SK-N-SH (cell line): ENCODE measurements at regions not wholly inside any gene's neighbourhood (a gene's known extent, or its start where the extent isn't known, plus 50 kb on each side); places are given as distances from the start of the nearest gene placed in this dataset.

ENCODE experiments used
- CTCF ChIA-PET: fragments of 300-600, 350-600 bp; formaldehyde crosslinking; extraction: SDS; loops from one replicate; lab custom pipeline; 2021; lab: Yijun Ruan, JAX
- POLR2A ChIA-PET: fragments of 350-600 bp; sonication (Branson Sonifier 250); formaldehyde crosslinking; extraction: SDS; loops from one replicate; lab custom pipeline; 2020; ENCODE audit warnings: antibody characterized with exemption, inconsistent platforms; lab: Yijun Ruan, JAX
- DNase-seq: peaks from one replicate; pipeline ENCODE4 v3.0.0; 2012
- H2AFZ ChIP-seq: fragments of 200-600 bp; sonication (generic); 2 replicates; pipeline ENCODE4 v1.8.1; 2016; ENCODE audit warnings: antibody characterized with exemption, mild to moderate bottlenecking, low read depth
- H3F3A ChIP-seq: fragments of 200-600 bp; sonication (generic); replicated peaks from 2 replicates; pipeline ENCODE3; 2016; ENCODE audit warnings: antibody characterized with exemption, mild to moderate bottlenecking; ENCODE audit not compliant: insufficient read depth
- H3K27ac ChIP-seq, 2 experiments: fragments of 200-500 bp in 1 of 2; fragments of 200-600 bp in 1 of 2; sonication (Bioruptor generic) in 1 of 2; sonication (generic), shearing (Covaris generic) in 1 of 2; 2 replicates each; pipeline versions ENCODE4 v1.5.1 to v1.6.1; 2014 to 2016; ENCODE audit warnings: low read depth in 2 of 2, inconsistent platforms in 1 of 2, low read length in 1 of 2, mild to moderate bottlenecking in 1 of 2, mixed read lengths in 1 of 2
- H3K27me3 ChIP-seq: fragments of 200-600 bp; sonication (generic), shearing (Covaris generic); 2 replicates; pipeline ENCODE4 v1.6.1; 2016; ENCODE audit warnings: mixed run types; ENCODE audit not compliant: insufficient read depth
- H3K36me3 ChIP-seq, 2 experiments: fragments of 200-500 bp in 1 of 2; fragments of 200-600 bp in 1 of 2; sonication (Bioruptor generic) in 1 of 2; sonication (generic) in 1 of 2; replicated peaks in 1 of 2; 2 replicates each; pipeline versions ENCODE3 to v1.5.1; 2014 to 2016; ENCODE audit warnings: low read length in 1 of 2, mild to moderate bottlenecking in 1 of 2; ENCODE audit not compliant: insufficient read depth in 2 of 2, control insufficient read depth in 1 of 2
- H3K4me1 ChIP-seq, 2 experiments: fragments of 200-500 bp in 1 of 2; fragments of 200-600 bp in 1 of 2; sonication (Bioruptor generic) in 1 of 2; sonication (generic), shearing (Covaris generic) in 1 of 2; 2 replicates each; pipeline versions ENCODE4 v1.5.1 to v1.6.1; 2014 to 2016; ENCODE audit warnings: low read depth in 1 of 2, low read length in 1 of 2, mixed run types in 1 of 2; ENCODE audit not compliant: insufficient read depth in 2 of 2, control insufficient read depth in 1 of 2
- H3K4me2 ChIP-seq: fragments of 200-600 bp; sonication (generic), shearing (Covaris generic); 2 replicates; pipeline ENCODE4 v1.6.1; 2017; ENCODE audit warnings: mixed run types
- H3K4me3 ChIP-seq, 2 experiments: fragments of 200-500 bp in 1 of 2; fragments of 200-600 bp in 1 of 2; sonication (Bioruptor generic) in 1 of 2; sonication (generic), shearing (Covaris generic) in 1 of 2; 2 replicates each; pipeline versions ENCODE4 v1.5.1 to v1.8.1; 2014 to 2016; ENCODE audit warnings: low read depth in 2 of 2, inconsistent platforms in 1 of 2, low read length in 1 of 2, mild to moderate bottlenecking in 1 of 2, mixed read lengths in 1 of 2, moderate library complexity in 1 of 2
- H3K79me2 ChIP-seq: fragments of 200-600 bp; sonication (generic); 2 replicates; pipeline ENCODE4 v1.8.1; 2017; ENCODE audit warnings: mild to moderate bottlenecking; ENCODE audit not compliant: insufficient read depth
- H3K9ac ChIP-seq: fragments of 200-600 bp; sonication (generic); 2 replicates; pipeline ENCODE4 v1.6.1; 2017; ENCODE audit warnings: mixed run types
- H3K9me2 ChIP-seq: fragments of 200-600 bp; sonication (generic); 2 replicates; pipeline ENCODE4 v1.6.1; 2017; ENCODE audit warnings: mixed run types
- H3K9me3 ChIP-seq: fragments of 200-600 bp; sonication (generic); 2 replicates; pipeline ENCODE4 v1.6.1; 2017; ENCODE audit warnings: mixed run types, mild to moderate bottlenecking, moderate library complexity
- H4K20me1 ChIP-seq: fragments of 200-600 bp; sonication (generic); 2 replicates; pipeline ENCODE4 v1.6.1; 2017; ENCODE audit warnings: mild to moderate bottlenecking, mixed run types; ENCODE audit not compliant: insufficient read depth
- ELF1 ChIP-seq: IDR thresholded peaks from 2 replicates; pipeline ENCODE4 v1.4.0; 2012
- FOSL2 ChIP-seq: IDR thresholded peaks from 2 replicates; pipeline ENCODE4 v1.4.0; 2012; ENCODE audit warnings: low read depth, mild to moderate bottlenecking, moderate library complexity, borderline replicate concordance
- GATA2 ChIP-seq: sonication (generic); formaldehyde crosslinking; IDR thresholded peaks from 2 replicates; pipeline ENCODE4 v1.5.0; 2020; ENCODE audit warnings: mild to moderate bottlenecking, missing genetic modification reagents
- JUND ChIP-seq: IDR thresholded peaks from 2 replicates; pipeline ENCODE4 v1.4.0; 2012
- MEF2A ChIP-seq: IDR thresholded peaks from 2 replicates; pipeline ENCODE4 v1.4.0; 2012; ENCODE audit warnings: low read depth, borderline replicate concordance
- NFIC ChIP-seq: IDR thresholded peaks from 2 replicates; pipeline ENCODE4 v1.4.0; 2012; ENCODE audit warnings: borderline replicate concordance
- NRF1 ChIP-seq: IDR thresholded peaks from 2 replicates; pipeline ENCODE4 v1.6.1; 2012; ENCODE audit warnings: low read depth, mild to moderate bottlenecking, low read length
- PBX3 ChIP-seq: IDR thresholded peaks from 2 replicates; pipeline ENCODE4; 2012
- POLR2AphosphoS5 ChIP-seq: IDR thresholded peaks from 2 replicates; pipeline ENCODE4 v1.6.1; 2012; ENCODE audit warnings: low read depth, low read length
- RAD21 ChIP-seq: IDR thresholded peaks from 2 replicates; pipeline ENCODE4 v1.6.1; 2012; ENCODE audit warnings: mild to moderate bottlenecking, low read length
- TAF1 ChIP-seq: IDR thresholded peaks from 2 replicates; pipeline ENCODE4 v1.6.1; 2012; ENCODE audit warnings: low read depth, mild to moderate bottlenecking, low read length, moderate library complexity, borderline replicate concordance
- USF1 ChIP-seq: IDR thresholded peaks from 2 replicates; pipeline ENCODE4 v1.4.0; 2012; ENCODE audit warnings: low read depth, borderline replicate concordance
- USF2 ChIP-seq: fragments of 150-350 bp; IDR thresholded peaks from 2 replicates; pipeline ENCODE4 v1.6.1; 2017; ENCODE audit warnings: antibody characterized with exemption, low read length, low read depth, borderline replicate concordance
- YY1 ChIP-seq: IDR thresholded peaks from 2 replicates; pipeline ENCODE4 v1.4.0; 2012; ENCODE audit warnings: low read depth, mild to moderate bottlenecking
- WGBS: methylation state at CpG from one replicate; pipeline ENCODE4 v1.1.6; 2017; ENCODE audit warnings: low lambda C conversion rate; 5-methylcytosine and 5-hydroxymethylcytosine counted together
- small RNA-seq, 7 experiments: library from RNA; depleted of rRNA; stranded (forward); fragments of <200 nt; gene quantifications; one replicate each; pipeline ENCODE3, GENCODE V24; 2012

- H3F3A ChIP-seq, result no peaks in the 10 kb centered on the region
- H4K20me1 ChIP-seq, result no peaks in the 10 kb centered on the region
- H3K36me3 ChIP-seq, result no peaks in the 10 kb centered on the region
- no peaks in the 10 kb centered on the region for H3K9me2 ChIP-seq
- H3K27me3 ChIP-seq, result peaks cover 13% of the 10 kb centered on the region; the same call in 1 of the 2 replicates
- DNase-seq, result no peak
- no peak overlapping the region for H3K9ac ChIP-seq
- H2AFZ ChIP-seq, result peak overlapping the region; percentile 73; the same call in 1 of the 2 replicates
- H3K27ac ChIP-seq, result no peak overlapping the region
- no peak for TF ChIP-seq USF2
- TF ChIP-seq TAF1, result no peak
- TF ChIP-seq YY1, result no peak
- no peak for TF ChIP-seq FOSL2
- TF ChIP-seq NRF1, result no peak
- TF ChIP-seq NFIC, result no peak
- TF ChIP-seq POLR2AphosphoS5, result no peak
- no peak for TF ChIP-seq RAD21
- TF ChIP-seq MEF2A, result no peak
- TF ChIP-seq GATA2 (CRISPR knock-in tag), result no peak
- TF ChIP-seq JUND, result no peak
- TF ChIP-seq ELF1, result no peak
- ChIA-PET CTCF (interaction anchor here (0.8 to 12.7 kb wide), 44 partner anchors 9 to 1818 kb away, joined by 3 to 224 read pairs (median 6); partner anchors contain the start of genes CDK13, MPLKIP and SUGCT), POLR2A (interaction anchor here (0.8 kb wide), 1 partner anchor 238 kb away, joined by 3 read pairs; the partner anchor contains the start of gene SUGCT)
- H3K9me3 ChIP-seq, result no peaks in the 10 kb centered on the region
- H3K4me3 ChIP-seq, result no peak overlapping the region
- no peaks in the 10 kb centered on the region; a peak in 1 of 4 replicates for H3K4me1 ChIP-seq
- 76% methylated on average over 9 of the region's 9 CpGs for WGBS
- no peaks in the 10 kb centered on the region for H3K79me2 ChIP-seq
- H3K4me2 ChIP-seq, result peak overlapping the region; percentile 56
These were observed 53.2 kb upstream of the CDK13 start for GRCh38 chr7:39896840-39897239.

- Histone ChIP-seq H3F3A (peaks cover 5% of the 10 kb centered on the region), H3K79me2 (no peaks in the 10 kb centered on the region), H3K9ac (no peak overlapping the region), H3K36me3 (no peaks in the 10 kb centered on the region), H3K27ac (no peak overlapping the region), H3K27me3 (no peaks in the 10 kb centered on the region), H3K4me3 (no peak overlapping the region), H4K20me1 (no peaks in the 10 kb centered on the region)
- DNase-seq, result no peak
- ChIA-PET CTCF (interaction anchor here (0.9 to 12.7 kb wide), 8 partner anchors 11 to 318 kb away, joined by 3 to 224 read pairs (median 6); partner anchors contain the start of genes MPLKIP and SUGCT), POLR2A (no interaction called here)
- WGBS, result 14% methylated on average over 2 of the region's 2 CpGs
- TF ChIP-seq PBX3 (no peak), YY1 (no peak), USF1 (no peak)
- TF ChIP-seq, all 33 proteins: peak for 0
- H3K4me2 ChIP-seq, result no peak overlapping the region
- no peaks in the 10 kb centered on the region for H3K9me3 ChIP-seq
- no peaks in the 10 kb centered on the region for H3K9me2 ChIP-seq
- H3K4me1 ChIP-seq, result no peaks in the 10 kb centered on the region; a peak in 1 of 4 replicates
- no peak overlapping the region for H2AFZ ChIP-seq
These were observed 51.2 kb upstream of the CDK13 start for GRCh38 chr7:39898867-39899266.

Small RNA genes in the stretch of these regions (small RNA-seq; reads per million reads assigned to genes)
- 0 reads per million in 7 experiments for gene RN7SL496P
- 0 reads per million in 7 experiments for gene RNU6-719P
